C4-2B (cell line): ENCODE measurements at regions not wholly inside any gene's neighbourhood (a gene's known extent, or its start where the extent isn't known, plus 50 kb on each side); places are given as distances from the start of the nearest gene placed in this dataset.

Source experiments
- CTCF ChIP-seq: fragments of 450-650 bp; conservative IDR thresholded peaks from 2 replicates; pipeline ENCODE4 v1.5.1; 2017; ENCODE audit warnings: mild to moderate bottlenecking
- ZFX ChIP-seq: fragments of 450-650 bp; IDR thresholded peaks from 2 replicates; pipeline ENCODE4 v1.6.1; 2017

GRCh38 chr13:22931576-22931975, 249.2 kb upstream of the SGCG start:
- no peak for TF ChIP-seq CTCF
- no peak for TF ChIP-seq ZFX
